ENCODE measurements at regions not wholly inside any gene's neighbourhood (a gene's known extent, or its start where the extent isn't known, plus 50 kb on each side); places are given as distances from the start of the nearest gene placed in this dataset.

GRCh38 chr11:116335891-116336290 is 436.9 kb downstream of the BUD13 start:
- no peak for TF ChIP-seq CTCF (IDR thresholded peaks at IDR 0.05; ENCODE audit: unreplicated experiment)
- no peaks in the 10 kb centered on the region for H3K27me3 Mint-ChIP-seq (ENCODE audit: unreplicated experiment)
- H3K36me3 Mint-ChIP-seq (ENCODE audit: low read depth, unreplicated experiment), result no peaks in the 10 kb centered on the region
- H3K27ac Mint-ChIP-seq (ENCODE audit: unreplicated experiment), result no peak overlapping the region
- no peak for DNase-seq (ENCODE audit: low spot score)
- no peaks in the 10 kb centered on the region for H3K9me3 Mint-ChIP-seq (ENCODE audit: unreplicated experiment)
- H3K4me3 Mint-ChIP-seq (ENCODE audit: unreplicated experiment), result no peak overlapping the region
- H3K4me1 Mint-ChIP-seq (ENCODE audit: unreplicated experiment), result no peaks in the 10 kb centered on the region

GRCh38 chr11:116335078-116335477 is 437.7 kb downstream of the BUD13 start:
- Mint-ChIP-seq H3K27ac (ENCODE audit: unreplicated experiment) (no peak overlapping the region), H3K4me1 (ENCODE audit: unreplicated experiment) (no peaks in the 10 kb centered on the region), H3K4me3 (ENCODE audit: unreplicated experiment) (no peak overlapping the region), H3K36me3 (ENCODE audit: low read depth, unreplicated experiment) (no peaks in the 10 kb centered on the region), H3K9me3 (ENCODE audit: unreplicated experiment) (no peaks in the 10 kb centered on the region), H3K27me3 (ENCODE audit: unreplicated experiment) (peaks cover 2% of the 10 kb centered on the region)
- TF ChIP-seq CTCF (IDR thresholded peaks at IDR 0.05; ENCODE audit: unreplicated experiment), result no peak
- DNase-seq (ENCODE audit: low spot score), result no peak

GRCh38 chr11:116334596-116334995 is 438.2 kb downstream of the BUD13 start:
- Mint-ChIP-seq H3K36me3 (ENCODE audit: low read depth, unreplicated experiment) (no peaks in the 10 kb centered on the region), H3K27ac (ENCODE audit: unreplicated experiment) (no peak overlapping the region), H3K4me1 (ENCODE audit: unreplicated experiment) (no peaks in the 10 kb centered on the region), H3K27me3 (ENCODE audit: unreplicated experiment) (peaks cover 4% of the 10 kb centered on the region), H3K9me3 (ENCODE audit: unreplicated experiment) (no peaks in the 10 kb centered on the region), H3K4me3 (ENCODE audit: unreplicated experiment) (no peak overlapping the region)
- no peak for DNase-seq (ENCODE audit: low spot score)
- no peak for TF ChIP-seq CTCF (IDR thresholded peaks at IDR 0.05; ENCODE audit: unreplicated experiment)

- Mint-ChIP-seq H3K36me3 (ENCODE audit: low read depth, unreplicated experiment) (no peaks in the 10 kb centered on the region), H3K4me1 (ENCODE audit: unreplicated experiment) (no peaks in the 10 kb centered on the region), H3K9me3 (ENCODE audit: unreplicated experiment) (no peaks in the 10 kb centered on the region), H3K27me3 (ENCODE audit: unreplicated experiment) (peaks cover 7% of the 10 kb centered on the region), H3K4me3 (ENCODE audit: unreplicated experiment) (no peak overlapping the region), H3K27ac (ENCODE audit: unreplicated experiment) (no peak overlapping the region)
- no peak for TF ChIP-seq CTCF (IDR thresholded peaks at IDR 0.05; ENCODE audit: unreplicated experiment)
- no peak for DNase-seq (ENCODE audit: low spot score)
Measured at GRCh38 chr11:116333001-116333535, 439.7 kb downstream of the BUD13 start.

GRCh38 chr11:116332391-116332790 is 440.4 kb downstream of the BUD13 start:
- no peak for TF ChIP-seq CTCF (IDR thresholded peaks at IDR 0.05; ENCODE audit: unreplicated experiment)
- no peak for DNase-seq (ENCODE audit: low spot score)
- no peak overlapping the region for H3K4me3 Mint-ChIP-seq (ENCODE audit: unreplicated experiment)
- H3K9me3 Mint-ChIP-seq (ENCODE audit: unreplicated experiment), result no peaks in the 10 kb centered on the region
- no peak overlapping the region for H3K27ac Mint-ChIP-seq (ENCODE audit: unreplicated experiment)
- H3K4me1 Mint-ChIP-seq (ENCODE audit: unreplicated experiment), result no peaks in the 10 kb centered on the region
- peaks cover 7% of the 10 kb centered on the region for H3K27me3 Mint-ChIP-seq (ENCODE audit: unreplicated experiment)
- no peaks in the 10 kb centered on the region for H3K36me3 Mint-ChIP-seq (ENCODE audit: low read depth, unreplicated experiment)

Data from endothelial cell (in vitro differentiated cells).